ENCODE measurements at regions not wholly inside any gene's neighbourhood (a gene's known extent, or its start where the extent isn't known, plus 50 kb on each side); places are given as distances from the start of the nearest gene placed in this dataset.
"Not testable (repeated sequence)": the region's sequence is repeated elsewhere in the genome, so short reads cannot be mapped to it uniquely, and the experiment has no call there.

DNA sequence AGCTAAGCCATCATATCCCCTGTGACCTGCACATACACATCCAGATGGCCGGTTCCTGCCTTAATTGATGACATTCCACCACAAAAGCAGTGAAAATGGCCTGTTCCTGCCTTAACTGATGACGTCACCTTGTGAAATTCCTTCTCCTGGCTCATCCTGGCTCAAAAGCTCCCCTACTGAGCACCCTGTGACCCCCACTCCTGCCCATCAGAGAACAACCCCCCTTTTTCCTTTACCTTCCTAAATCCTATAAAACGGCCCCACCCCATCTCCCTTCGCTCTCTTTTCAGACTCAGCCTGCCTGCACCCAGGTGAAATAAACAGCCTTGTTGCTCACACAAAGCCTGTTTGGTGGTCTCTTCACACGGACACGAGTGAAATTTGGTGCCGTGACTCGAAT, 543.8 kb upstream of the HTR2C start:
- H3K36me3 ChIP-seq (ENCODE audit: control insufficient read depth, insufficient read depth, low read length); POLR2A ChIA-PET; DNase-seq (ENCODE audit: low read depth); CTCF ChIA-PET; H3K4me3 ChIP-seq (ENCODE audit: low read depth, low read length); H3K27me3 ChIP-seq (ENCODE audit: control insufficient read depth, insufficient read depth, low read length): not testable (repeated sequence)

DNA sequence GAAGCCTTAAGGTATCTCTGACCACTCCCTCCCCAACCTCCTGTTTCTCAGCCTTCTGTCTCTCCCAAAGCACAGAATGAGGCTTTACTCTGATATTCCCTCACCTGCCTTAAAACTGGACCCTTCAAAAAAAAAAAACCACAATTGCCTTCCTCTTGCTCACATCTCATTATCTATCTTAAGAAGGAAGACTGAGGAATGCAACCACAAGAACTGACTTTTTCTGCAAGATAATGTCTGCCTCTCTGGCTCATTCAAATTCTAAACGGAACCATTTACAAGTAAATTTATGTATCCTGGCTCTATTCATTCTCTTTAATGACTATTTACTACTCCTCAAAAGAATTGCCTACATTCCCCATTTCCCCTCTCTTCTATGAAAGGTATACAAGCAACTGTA, 545.5 kb upstream of the HTR2C start:
- TF ChIP-seq, protein P1, sequence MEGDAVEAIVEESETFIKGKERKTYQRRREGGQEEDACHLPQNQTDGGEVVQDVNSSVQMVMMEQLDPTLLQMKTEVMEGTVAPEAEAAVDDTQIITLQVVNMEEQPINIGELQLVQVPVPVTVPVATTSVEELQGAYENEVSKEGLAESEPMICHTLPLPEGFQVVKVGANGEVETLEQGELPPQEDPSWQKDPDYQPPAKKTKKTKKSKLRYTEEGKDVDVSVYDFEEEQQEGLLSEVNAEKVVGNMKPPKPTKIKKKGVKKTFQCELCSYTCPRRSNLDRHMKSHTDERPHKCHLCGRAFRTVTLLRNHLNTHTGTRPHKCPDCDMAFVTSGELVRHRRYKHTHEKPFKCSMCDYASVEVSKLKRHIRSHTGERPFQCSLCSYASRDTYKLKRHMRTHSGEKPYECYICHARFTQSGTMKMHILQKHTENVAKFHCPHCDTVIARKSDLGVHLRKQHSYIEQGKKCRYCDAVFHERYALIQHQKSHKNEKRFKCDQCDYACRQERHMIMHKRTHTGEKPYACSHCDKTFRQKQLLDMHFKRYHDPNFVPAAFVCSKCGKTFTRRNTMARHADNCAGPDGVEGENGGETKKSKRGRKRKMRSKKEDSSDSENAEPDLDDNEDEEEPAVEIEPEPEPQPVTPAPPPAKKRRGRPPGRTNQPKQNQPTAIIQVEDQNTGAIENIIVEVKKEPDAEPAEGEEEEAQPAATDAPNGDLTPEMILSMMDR (IDR thresholded peaks at IDR 0.05; ENCODE audit: insufficient read depth, low read depth, low read length), result no peak
- ChIA-PET CTCF (no interaction called here), POLR2A (no interaction called here)
- Histone ChIP-seq H3K27me3 (ENCODE audit: control insufficient read depth, insufficient read depth, low read length) (no peaks in the 10 kb centered on the region), H3K4me3 (ENCODE audit: low read depth, low read length) (no peak overlapping the region), H3K36me3 (ENCODE audit: control insufficient read depth, insufficient read depth, low read length) (no peaks in the 10 kb centered on the region)
- DNase-seq (ENCODE audit: low read depth), result no peak

DNA sequence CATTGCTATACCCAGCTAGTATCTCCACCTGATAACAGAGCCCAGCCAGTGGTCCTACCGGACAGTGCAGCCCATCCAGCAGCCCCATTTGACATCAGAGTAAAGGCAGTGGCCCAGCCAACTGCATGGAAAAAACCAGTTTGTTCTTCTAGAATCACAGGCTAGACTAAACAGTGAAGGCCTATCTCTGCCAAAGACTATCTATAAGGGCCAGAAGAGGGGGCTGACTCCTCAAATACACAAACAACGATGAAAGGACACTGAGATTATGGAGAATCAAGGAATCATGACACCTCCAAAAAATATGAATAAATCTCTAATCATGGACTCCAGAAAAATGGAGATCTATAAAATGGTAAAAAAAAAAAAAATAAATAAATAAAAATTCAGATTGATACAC, 546.4 kb upstream of the HTR2C start:
- H3K36me3 ChIP-seq (ENCODE audit: control insufficient read depth, insufficient read depth, low read length), result no peaks in the 10 kb centered on the region
- H3K4me3 ChIP-seq (ENCODE audit: low read depth, low read length), result no peak overlapping the region
- CTCF ChIA-PET, result no interaction called here
- POLR2A ChIA-PET, result no interaction called here
- TF ChIP-seq, protein P1 (IDR thresholded peaks at IDR 0.05; ENCODE audit: insufficient read depth, low read depth, low read length), result no peak
- no peaks in the 10 kb centered on the region for H3K27me3 ChIP-seq (ENCODE audit: control insufficient read depth, insufficient read depth, low read length)
- DNase-seq (ENCODE audit: low read depth), result no peak

DNA sequence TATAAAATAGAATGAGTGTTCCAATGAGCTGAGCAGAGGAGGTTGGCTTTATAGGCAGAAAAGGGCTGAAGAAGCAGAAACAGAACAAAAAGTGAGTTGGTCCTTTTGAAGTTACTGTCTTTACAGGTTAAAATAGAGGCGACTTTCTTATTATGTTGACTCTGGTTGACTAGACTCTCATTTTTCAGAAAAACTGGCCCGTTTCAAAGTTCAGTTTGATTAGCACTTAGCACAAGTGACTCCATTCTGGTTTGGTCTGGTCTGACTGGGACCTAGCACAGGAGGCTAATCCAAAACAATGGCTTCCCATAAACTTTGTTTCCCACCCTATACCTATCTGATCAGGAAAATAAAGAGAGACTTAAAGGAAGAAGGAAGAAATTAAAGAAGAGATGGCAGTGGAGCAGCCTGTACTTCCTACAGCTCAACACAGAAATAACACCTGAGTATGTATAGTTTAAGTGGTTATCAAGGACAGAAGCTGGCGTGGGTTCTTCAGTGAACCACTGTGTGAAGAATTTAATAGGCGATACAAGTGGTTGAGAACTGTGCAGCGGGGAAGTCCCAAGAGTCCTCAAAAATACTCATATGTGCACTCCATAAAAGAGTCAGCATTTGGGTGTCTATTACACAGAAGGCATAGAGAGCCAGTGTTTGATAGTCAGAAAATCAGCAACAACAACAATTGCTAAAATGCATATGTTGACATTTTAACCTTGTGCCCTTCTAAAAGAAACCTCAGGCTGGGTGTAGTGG, 554.8 kb upstream of the HTR2C start:
- TF ChIP-seq, protein P1 (IDR thresholded peaks at IDR 0.05; ENCODE audit: insufficient read depth, low read depth, low read length), result no peak

DNA sequence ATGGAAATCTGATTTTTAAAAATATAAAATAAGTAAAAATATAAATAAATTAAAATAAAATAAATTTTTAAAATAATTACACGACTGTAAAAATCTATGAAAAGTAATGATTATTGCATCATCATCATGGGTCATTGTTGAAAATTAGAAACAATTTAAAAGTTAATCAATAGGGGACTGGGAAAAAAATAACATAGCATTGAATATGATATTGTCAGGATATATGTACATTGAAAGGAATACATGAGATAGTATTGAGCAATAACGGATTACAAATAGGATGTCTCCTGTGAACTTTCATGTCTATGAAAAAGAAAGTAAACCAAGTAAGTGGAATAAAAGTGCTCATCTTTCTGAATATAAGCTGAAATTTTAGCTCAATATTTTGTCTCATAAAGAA, 566.8 kb upstream of the HTR2C start:
- Histone ChIP-seq H3K27me3 (ENCODE audit: control insufficient read depth, insufficient read depth, low read length) (no peaks in the 10 kb centered on the region), H3K36me3 (ENCODE audit: control insufficient read depth, insufficient read depth, low read length) (no peaks in the 10 kb centered on the region), H3K4me3 (ENCODE audit: low read depth, low read length) (no peak overlapping the region)
- TF ChIP-seq, protein P1 (IDR thresholded peaks at IDR 0.05; ENCODE audit: insufficient read depth, low read depth, low read length), result no peak
- no peak for DNase-seq (ENCODE audit: low read depth)
- ChIA-PET POLR2A (no interaction called here), CTCF (no interaction called here)

More for the DNA sequence above, 554.8 kb upstream of the HTR2C start:
- POLR2A ChIA-PET, result no interaction called here
- no peak for DNase-seq (ENCODE audit: low read depth)
- Histone ChIP-seq H3K27me3 (ENCODE audit: control insufficient read depth, insufficient read depth, low read length) (no peaks in the 10 kb centered on the region), H3K36me3 (ENCODE audit: control insufficient read depth, insufficient read depth, low read length) (no peaks in the 10 kb centered on the region), H3K4me3 (ENCODE audit: low read depth, low read length) (no peak overlapping the region)
- CTCF ChIA-PET, result no interaction called here

DNA sequence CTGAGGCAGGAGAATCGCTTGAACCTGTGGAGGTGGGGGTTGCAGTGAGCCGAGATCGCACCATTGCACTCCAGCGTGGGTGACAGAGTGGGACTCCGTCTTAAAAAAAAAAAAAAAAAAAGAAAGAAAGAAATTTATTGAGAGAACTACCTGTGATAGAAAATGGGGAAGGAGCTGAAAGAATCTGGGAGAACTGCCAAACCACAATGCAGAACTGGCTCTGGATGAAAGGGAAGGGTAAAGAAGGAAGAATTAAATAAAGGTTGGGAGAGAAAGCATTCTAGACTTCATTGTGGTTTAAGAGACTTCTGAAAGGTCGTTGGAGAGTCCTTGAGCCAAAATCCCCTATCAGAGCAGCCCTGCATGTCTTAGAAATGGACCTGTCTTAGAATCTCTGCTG, 567.9 kb upstream of the HTR2C start:
- TF ChIP-seq, protein P1 (IDR thresholded peaks at IDR 0.05; ENCODE audit: insufficient read depth, low read depth, low read length), result no peak
- H3K4me3 ChIP-seq (ENCODE audit: low read depth, low read length), result no peak overlapping the region
- ChIA-PET CTCF (no interaction called here), POLR2A (no interaction called here)
- H3K36me3 ChIP-seq (ENCODE audit: control insufficient read depth, insufficient read depth, low read length), result no peaks in the 10 kb centered on the region
- DNase-seq (ENCODE audit: low read depth), result no peak
- no peaks in the 10 kb centered on the region for H3K27me3 ChIP-seq (ENCODE audit: control insufficient read depth, insufficient read depth, low read length)
